HEK293T (cell line): ENCODE measurements at regions not wholly inside any gene's neighbourhood (a gene's known extent, or its start where the extent isn't known, plus 50 kb on each side); places are given as distances from the start of the nearest gene placed in this dataset.

ENCODE experiments used
- CTCF ChIA-PET: fragments of 350-600 bp; formaldehyde crosslinking; extraction: SDS; loops from one replicate; lab custom pipeline; 2021; ENCODE audit warnings: antibody characterized with exemption, inconsistent platforms; lab: Yijun Ruan, JAX
- POLR2A ChIA-PET: fragments of 350-600 bp; formaldehyde crosslinking; extraction: SDS; loops from one replicate; lab custom pipeline; 2020; ENCODE audit warnings: antibody characterized with exemption, inconsistent platforms; lab: Yijun Ruan, JAX
- DNase-seq: peaks from one replicate; pipeline ENCODE4 v3.0.0; 2012; ENCODE audit warnings: mixed read lengths; ENCODE audit errors: extremely low spot score
- ARNT ChIP-seq: fragments of 450-650 bp; IDR thresholded peaks from 2 replicates; pipeline ENCODE4 v1.6.1; 2017; ENCODE audit warnings: mild to moderate bottlenecking
- BHLHE40 ChIP-seq: fragments of 450-650 bp; IDR thresholded peaks from 2 replicates; pipeline ENCODE4 v1.6.1; 2016; ENCODE audit warnings: mild to moderate bottlenecking, moderate library complexity, borderline replicate concordance
- CTBP1 ChIP-seq: fragments of 450-650 bp; IDR thresholded peaks from 2 replicates; pipeline ENCODE4 v1.6.1; 2016; ENCODE audit warnings: borderline replicate concordance
- ELF4 ChIP-seq: fragments of 450-650 bp; IDR thresholded peaks from 2 replicates; pipeline ENCODE4 v1.6.1; 2017; ENCODE audit warnings: antibody characterized with exemption
- FOXA1 ChIP-seq: fragments of 450-650 bp; IDR thresholded peaks from 2 replicates; pipeline ENCODE4 v1.6.1; 2016; ENCODE audit warnings: mild to moderate bottlenecking
- FOXK2 ChIP-seq: fragments of 450-650 bp; IDR thresholded peaks from 2 replicates; pipeline ENCODE4 v1.6.1; 2016; ENCODE audit warnings: mild to moderate bottlenecking
- FOXM1 ChIP-seq: fragments of 450-650 bp; IDR thresholded peaks from 2 replicates; pipeline ENCODE4 v1.6.1; 2017; ENCODE audit warnings: mild to moderate bottlenecking, borderline replicate concordance
- HDGF ChIP-seq: fragments of 450-650 bp; IDR thresholded peaks from 2 replicates; pipeline ENCODE4 v1.6.1; 2017; ENCODE audit warnings: antibody characterized with exemption, borderline replicate concordance
- L3MBTL2 ChIP-seq: fragments of 450-650 bp; conservative IDR thresholded peaks from 2 replicates; pipeline ENCODE4 v1.6.1; 2016; ENCODE audit warnings: mild to moderate bottlenecking
- LEF1 ChIP-seq: fragments of 450-650 bp; IDR thresholded peaks from 2 replicates; pipeline ENCODE4 v1.6.1; 2017; ENCODE audit warnings: mild to moderate bottlenecking, borderline replicate concordance
- NFRKB ChIP-seq: fragments of 450-650 bp; IDR thresholded peaks from 2 replicates; pipeline ENCODE4 v1.6.1; 2016; ENCODE audit warnings: mild to moderate bottlenecking, moderate library complexity
- PKNOX1 ChIP-seq: fragments of 450-650 bp; IDR thresholded peaks from 2 replicates; pipeline ENCODE4 v1.6.1; 2016
- SP1 ChIP-seq: fragments of 450-650 bp; IDR thresholded peaks from 2 replicates; pipeline ENCODE4 v1.6.1; 2017
- SUZ12 ChIP-seq: fragments of 450-650 bp; IDR thresholded peaks from 2 replicates; pipeline ENCODE4 v1.6.1; 2016; ENCODE audit warnings: mild to moderate bottlenecking
- TARDBP ChIP-seq: fragments of 450-650 bp; IDR thresholded peaks from 2 replicates; pipeline ENCODE4 v1.6.1; 2016
- ZNF384 ChIP-seq: fragments of 450-650 bp; IDR thresholded peaks from 2 replicates; pipeline ENCODE4 v1.6.1; 2016

GRCh38 chr7:68244389-68244788, 1247.8 kb downstream of the TYW1 start:
- no peak for TF ChIP-seq LEF1
- no peak for TF ChIP-seq L3MBTL2
- no peak for TF ChIP-seq TARDBP
- no peak for TF ChIP-seq PKNOX1
- TF ChIP-seq FOXA1 = no peak
- TF ChIP-seq ELF4 = no peak
- TF ChIP-seq CTBP1 = no peak
- TF ChIP-seq NFRKB = no peak
- TF ChIP-seq ARNT = no peak
- TF ChIP-seq SUZ12 = no peak
- TF ChIP-seq BHLHE40 = no peak
- TF ChIP-seq HDGF = no peak
- TF ChIP-seq FOXK2 = no peak
- CTCF ChIA-PET = no interaction called here
- POLR2A ChIA-PET = no interaction called here
- no peak for DNase-seq

- POLR2A ChIA-PET = no interaction called here
- DNase-seq = no peak
- TF ChIP-seq FOXM1 (no peak), ZNF384 (no peak), LEF1 (no peak), SUZ12 (no peak), CTBP1 (no peak), ARNT (no peak), PKNOX1 (no peak), ELF4 (no peak), L3MBTL2 (no peak), HDGF (no peak), TARDBP (no peak), NFRKB (no peak), BHLHE40 (no peak), FOXA1 (no peak), FOXK2 (no peak), SP1 (no peak)
- CTCF ChIA-PET = no interaction called here
Observed at GRCh38 chr7:68245688-68246087, 1249.1 kb downstream of the TYW1 start.

- CTCF ChIA-PET = no interaction called here
- POLR2A ChIA-PET = no interaction called here
- TF ChIP-seq CTBP1 (no peak), FOXA1 (no peak), SP1 (no peak), ZNF384 (no peak), L3MBTL2 (no peak), BHLHE40 (no peak), ELF4 (no peak), LEF1 (no peak), FOXK2 (no peak), HDGF (no peak), TARDBP (no peak), PKNOX1 (no peak), ARNT (no peak), SUZ12 (no peak), NFRKB (no peak), FOXM1 (no peak)
- no peak for DNase-seq
Observed at GRCh38 chr7:68246189-68246633, 1249.6 kb downstream of the TYW1 start.

GRCh38 chr7:68247126-68247525, 1250.5 kb downstream of the TYW1 start:
- TF ChIP-seq L3MBTL2 = no peak
- TF ChIP-seq BHLHE40 = no peak
- TF ChIP-seq CTBP1 = no peak
- TF ChIP-seq HDGF = no peak
- TF ChIP-seq FOXM1 = no peak
- no peak for TF ChIP-seq FOXA1
- TF ChIP-seq NFRKB = no peak
- no peak for TF ChIP-seq TARDBP
- TF ChIP-seq LEF1 = no peak
- TF ChIP-seq SP1 = no peak
- no peak for TF ChIP-seq SUZ12
- TF ChIP-seq ZNF384 = no peak
- DNase-seq = no peak
- ChIA-PET CTCF (no interaction called here), POLR2A (no interaction called here)

GRCh38 chr7:68247571-68247970, 1250.9 kb downstream of the TYW1 start:
- ChIA-PET CTCF (no interaction called here), POLR2A (interaction anchor here (0.6 kb wide), 1 partner anchor 313 kb away, joined by 3 read pairs; no protein-coding TSS in a partner anchor)
- DNase-seq = no peak
- TF ChIP-seq L3MBTL2 = no peak

- DNase-seq = no peak
- ChIA-PET POLR2A (no interaction called here), CTCF (no interaction called here)
- TF ChIP-seq FOXA1 = no peak
- no peak for TF ChIP-seq ELF4
- no peak for TF ChIP-seq FOXK2
- TF ChIP-seq FOXM1 = no peak
- TF ChIP-seq L3MBTL2 = no peak
- no peak for TF ChIP-seq LEF1
- no peak for TF ChIP-seq TARDBP
- TF ChIP-seq NFRKB = no peak
- TF ChIP-seq BHLHE40 = no peak
- TF ChIP-seq CTBP1 = no peak
- TF ChIP-seq SP1 = no peak
Observed at GRCh38 chr7:68248973-68249372, 1252.3 kb downstream of the TYW1 start.
